HCT116 (cell line): ENCODE measurements at regions not wholly inside any gene's neighbourhood (a gene's known extent, or its start where the extent isn't known, plus 50 kb on each side); places are given as distances from the start of the nearest gene placed in this dataset.

Experiments
- ATAC-seq: fragments of 200-7000 bp; cut with Tn5 transposase; 2 replicates; pipeline ENCODE4 v1.9.1; 2020; ENCODE audit warnings: mild to moderate bottlenecking, moderate library complexity
- BruUV-seq: library from RNA; stranded (reverse); fragments of 400-500 nt; replicated peaks from 2 replicates; lab custom pipeline; 2021; lab: Mats Ljungman, UMichigan
- CTCF ChIA-PET: fragments of 300-600 bp; sonication (Branson Sonifier 250); formaldehyde crosslinking; loops from one replicate; lab custom pipeline; 2021; ENCODE audit warnings: antibody characterized with exemption; lab: Charles Lee
- POLR2A ChIA-PET: fragments of 300-600, 350-600 bp; sonication (Branson Sonifier 250); formaldehyde crosslinking; loops from one replicate; lab custom pipeline; 2021; ENCODE audit warnings: antibody characterized with exemption; lab: Charles Lee
- RAD21 ChIA-PET, 2 experiments: fragments of 300-600 bp; sonication (Branson Sonifier 250); formaldehyde crosslinking; loops; one replicate each; lab custom pipeline; 2023; ENCODE audit warnings: low total read pairs in 2 of 2; ENCODE audit not compliant: uncharacterized antibody in 2 of 2, unreplicated experiment in 2 of 2, low non-redundant PET in 1 of 2; lab: Charles Lee
- DNase-seq: peaks from one replicate; pipeline ENCODE4 v3.0.0-alpha.2; 2010; ENCODE audit warnings: low read depth, low spot score
- H2AFZ ChIP-seq: fragments of 200-600 bp; shearing (Covaris generic), sonication (generic); 2 replicates; pipeline ENCODE4 v1.6.1; 2017; ENCODE audit warnings: low read depth, mixed run types, mixed read lengths, antibody characterized with exemption, low read length; ENCODE audit not compliant: poor library complexity, severe bottlenecking
- H3K27ac ChIP-seq: 2 replicates; pipeline ENCODE4 v1.5.1; 2012; ENCODE audit warnings: low read depth, low read length
- H3K27me3 ChIP-seq: fragments of 200-600 bp; sonication (generic); 2 replicates; pipeline ENCODE4 v1.6.1; 2016; ENCODE audit warnings: mixed run types, low read length, mixed read lengths; ENCODE audit not compliant: insufficient read depth
- H3K36me3 ChIP-seq, 2 experiments: fragments of 200-500 bp in 1 of 2; fragments of 200-600 bp in 1 of 2; sonication (Bioruptor generic) in 1 of 2; sonication (generic) in 1 of 2; 2 replicates each; pipeline versions ENCODE4 v1.5.1 to v1.6.1; 2014 to 2016; ENCODE audit warnings: low read length in 2 of 2, inconsistent platforms in 1 of 2, mixed read lengths in 1 of 2, mixed run types in 1 of 2; ENCODE audit not compliant: insufficient read depth in 2 of 2, control insufficient read depth in 1 of 2
- H3K4me1 ChIP-seq, 2 experiments: fragments of 200-600 bp in 1 of 2; sonication (generic) in 1 of 2; 2 replicates each; pipeline versions ENCODE4 v1.5.1 to v1.6.1; 2012 to 2017; ENCODE audit warnings: low read length in 2 of 2, inconsistent platforms in 1 of 2, mild to moderate bottlenecking in 1 of 2, mixed read lengths in 1 of 2, mixed run types in 1 of 2, moderate library complexity in 1 of 2; ENCODE audit not compliant: insufficient read depth in 2 of 2, control insufficient read depth in 1 of 2
- H3K4me2 ChIP-seq: fragments of 200-600 bp; sonication (generic); 2 replicates; pipeline ENCODE4 v1.6.1; 2017; ENCODE audit warnings: mixed run types, low read length, mixed read lengths
- H3K4me3 ChIP-seq, 2 experiments: fragments of 200-600 bp in 1 of 2; sonication (generic) in 1 of 2; replicated peaks in 1 of 2; 2 replicates each; pipeline ENCODE4 v1.5.1; 2011 to 2016; ENCODE audit warnings: low read length in 2 of 2, control low read depth in 1 of 2, low read depth in 1 of 2, mild to moderate bottlenecking in 1 of 2, mixed read lengths in 1 of 2, mixed run types in 1 of 2
- H3K79me2 ChIP-seq: fragments of 200-600 bp; sonication (generic); 2 replicates; pipeline ENCODE4 v1.6.1; 2017; ENCODE audit warnings: mild to moderate bottlenecking, mixed run types, low read length, moderate library complexity, mixed read lengths; ENCODE audit not compliant: insufficient read depth
- H3K9ac ChIP-seq: fragments of 200-600 bp; sonication (generic); 2 replicates; pipeline ENCODE4 v1.6.1; 2016; ENCODE audit warnings: low read length, mixed read lengths
- H3K9me2 ChIP-seq: fragments of 200-600 bp; sonication (generic), shearing (Covaris generic); 2 replicates; pipeline ENCODE4 v1.6.1; 2017; ENCODE audit warnings: mixed run types, mild to moderate bottlenecking, moderate library complexity; ENCODE audit not compliant: insufficient read depth
- H3K9me3 ChIP-seq, 2 experiments: fragments of 200-500 bp in 1 of 2; fragments of 200-600 bp in 1 of 2; sonication (Bioruptor generic) in 1 of 2; sonication (generic) in 1 of 2; 2 replicates each; pipeline ENCODE4 v1.6.1; 2014 to 2017; ENCODE audit warnings: low read length in 2 of 2, mixed read lengths in 2 of 2, inconsistent platforms in 1 of 2, low read depth in 1 of 2, mild to moderate bottlenecking in 1 of 2, mixed run types in 1 of 2, moderate library complexity in 1 of 2; ENCODE audit not compliant: control insufficient read depth in 1 of 2, insufficient read depth in 1 of 2
- H4K20me1 ChIP-seq: fragments of 200-600 bp; sonication (generic), shearing (Covaris generic); 2 replicates; pipeline ENCODE4 v1.6.1; 2017; ENCODE audit warnings: mixed run types, mild to moderate bottlenecking, moderate library complexity; ENCODE audit not compliant: insufficient read depth
- ATF3 ChIP-seq: IDR thresholded peaks from 2 replicates; pipeline ENCODE4 v1.6.1; 2012
- CBX3 ChIP-seq: IDR thresholded peaks from 2 replicates; pipeline ENCODE4 v1.6.1; 2012; ENCODE audit warnings: low read depth
- TCF7L2 ChIP-seq: IDR thresholded peaks from 2 replicates; pipeline ENCODE4 v1.7.0; 2011; ENCODE audit warnings: borderline replicate concordance, inconsistent platforms; ENCODE audit not compliant: insufficient read depth, insufficient read length; ENCODE audit errors: extremely low read depth
- intact Hi-C: fragments of 100-400 bp; cut with micrococcal nuclease; formaldehyde crosslinking; loops from 2 replicates; pipeline ENCODE4 v1.10.0; 2022

GRCh38 chr15:96124436-96124835 lies 206.1 kb upstream of the NR2F2 start:
- TF ChIP-seq TCF7L2, result no peak
- H3K79me2 ChIP-seq, result no peaks in the 10 kb centered on the region
- no TSS peak for BruUV-seq
- ChIA-PET CTCF (no interaction called here), RAD21 (no interaction called here), POLR2A (no interaction called here)
- no peak overlapping the region for H3K4me2 ChIP-seq
- intact Hi-C loops, result no loop called here
- H3K9ac ChIP-seq, result no peak overlapping the region
- DNase-seq (no peak), ATAC-seq (no peak)
- H4K20me1 ChIP-seq, result no peaks in the 10 kb centered on the region
- no peak overlapping the region for H3K4me3 ChIP-seq
- no peaks in the 10 kb centered on the region for H3K27me3 ChIP-seq
- no peak overlapping the region for H3K27ac ChIP-seq
- H3K9me2 ChIP-seq, result no peaks in the 10 kb centered on the region
- H3K4me1 ChIP-seq, result peaks cover 17 to 58% of the 10 kb centered on the region in 2 experiments
- H3K9me3 ChIP-seq, result no peaks in the 10 kb centered on the region
- H2AFZ ChIP-seq, result no peak overlapping the region
- H3K36me3 ChIP-seq, result no peaks in the 10 kb centered on the region

- H4K20me1 ChIP-seq, result no peaks in the 10 kb centered on the region
- CTCF ChIA-PET, result no interaction called here
- H3K79me2 ChIP-seq, result no peaks in the 10 kb centered on the region
- no peak overlapping the region for H3K27ac ChIP-seq
- H3K4me2 ChIP-seq, result peak overlapping the region; percentile 22; the same call in 1 of the 2 replicates
- no peaks in the 10 kb centered on the region for H3K36me3 ChIP-seq
- H3K27me3 ChIP-seq, result no peaks in the 10 kb centered on the region
- H3K9me2 ChIP-seq, result no peaks in the 10 kb centered on the region
- ATAC-seq (no peak), DNase-seq (no peak)
- BruUV-seq, result no TSS peak
- POLR2A ChIA-PET, result no interaction called here
- RAD21 ChIA-PET, result no interaction called here
- H3K4me3 ChIP-seq, result no peak overlapping the region
- intact Hi-C loops, result no loop called here
- no peak for TF ChIP-seq CBX3
- TF ChIP-seq ATF3, result no peak
- no peak overlapping the region for H3K9ac ChIP-seq
- peaks cover 11 to 46% of the 10 kb centered on the region in 2 experiments; a peak in 3 of 4 replicates for H3K4me1 ChIP-seq
- no peaks in the 10 kb centered on the region for H3K9me3 ChIP-seq
- no peak overlapping the region for H2AFZ ChIP-seq
Observed at GRCh38 chr15:96125721-96126415, 204.6 kb upstream of the NR2F2 start.
